GM19324 (cell line): ENCODE measurements at regions not wholly inside any gene's neighbourhood (a gene's known extent, or its start where the extent isn't known, plus 50 kb on each side); places are given as distances from the start of the nearest gene placed in this dataset.

ENCODE experiments used
- ATAC-seq: cut with Tn5 transposase; IDR thresholded peaks from one replicate; pipeline ENCODE4 v1.9.1; 2021; ENCODE audit warnings: mild to moderate bottlenecking, moderate library complexity; ENCODE audit not compliant: unreplicated experiment, low FRiP score

DNA sequence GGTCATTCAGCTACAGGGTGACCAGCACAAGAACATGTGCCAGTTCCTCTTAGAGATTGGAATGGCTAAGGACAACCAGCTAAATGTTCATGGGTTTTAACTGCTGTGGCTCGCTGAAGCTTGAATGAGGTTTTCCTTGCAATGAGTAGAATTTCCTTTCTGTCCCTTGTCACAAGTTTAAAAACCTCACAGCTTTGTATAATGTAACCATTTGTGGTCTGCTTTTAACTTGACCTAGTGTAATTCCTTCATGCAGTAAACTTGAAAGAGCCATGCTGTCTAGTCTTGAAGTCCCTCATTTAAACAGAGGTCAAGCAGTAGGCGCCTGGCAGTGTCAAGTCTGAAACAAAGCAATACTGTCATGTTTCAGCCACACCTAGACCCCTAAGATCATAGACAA, 181.3 kb upstream of the DMRT1 start:
- ATAC-seq = no peak

DNA sequence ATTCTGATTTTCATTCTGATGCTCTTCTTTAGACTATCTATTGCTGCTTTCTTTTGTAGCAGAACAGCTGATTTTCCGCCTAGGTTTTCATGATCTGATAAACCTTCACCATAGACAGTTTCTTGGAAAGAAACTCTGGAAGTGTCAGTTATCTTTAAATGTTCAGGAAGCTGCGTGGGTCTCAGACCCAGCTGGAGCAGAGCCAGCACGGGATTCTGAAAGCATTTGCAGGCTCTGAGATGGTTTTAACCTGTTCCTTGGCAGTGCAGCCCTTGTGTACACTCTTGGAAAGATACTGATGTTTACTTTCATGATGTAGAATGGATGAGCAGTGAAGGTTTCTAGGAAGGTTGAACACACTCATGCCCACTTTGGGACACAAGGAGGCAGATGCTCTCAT, 178.0 kb upstream of the DMRT1 start:
- no peak for ATAC-seq

DNA sequence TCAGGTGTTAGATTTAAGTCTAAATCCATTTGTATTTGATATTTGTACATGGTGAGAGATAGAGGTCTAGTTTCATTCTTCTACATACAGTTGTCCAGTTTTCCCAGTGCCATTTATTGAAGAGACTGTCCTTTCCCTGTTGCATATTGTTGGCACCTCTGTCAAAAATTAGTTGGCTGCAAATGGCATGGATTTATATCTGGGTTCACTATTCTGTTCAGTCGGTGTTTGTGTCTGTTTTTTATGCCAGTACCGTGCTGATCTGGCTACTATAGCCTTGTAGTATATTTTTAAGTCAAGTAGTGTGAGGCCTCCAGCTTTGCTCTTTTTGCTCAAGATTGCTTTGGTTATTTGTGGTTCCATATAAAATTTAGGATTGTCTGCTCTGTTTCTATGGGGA, 176.2 kb upstream of the DMRT1 start:
- no peak for ATAC-seq

DNA sequence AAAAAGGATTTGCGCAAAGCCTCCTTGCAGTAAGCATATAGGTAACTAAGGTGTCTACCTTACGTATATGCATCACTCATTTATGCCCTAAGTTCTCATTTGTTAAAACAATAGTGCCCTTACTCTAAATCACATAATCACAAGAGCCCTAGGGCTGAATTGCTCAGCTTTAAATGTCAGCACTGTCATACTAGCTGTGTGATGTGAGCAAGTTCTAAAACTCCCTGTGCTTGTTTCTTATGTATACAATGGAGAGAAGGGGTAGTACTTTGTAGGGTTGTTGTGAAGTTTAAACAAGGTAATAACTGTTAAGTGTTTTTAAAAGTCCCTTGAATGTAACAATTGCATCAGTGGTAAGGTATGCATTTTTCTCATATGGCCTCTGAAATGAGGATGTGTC, 169.5 kb upstream of the DMRT1 start:
- ATAC-seq = no peak

DNA sequence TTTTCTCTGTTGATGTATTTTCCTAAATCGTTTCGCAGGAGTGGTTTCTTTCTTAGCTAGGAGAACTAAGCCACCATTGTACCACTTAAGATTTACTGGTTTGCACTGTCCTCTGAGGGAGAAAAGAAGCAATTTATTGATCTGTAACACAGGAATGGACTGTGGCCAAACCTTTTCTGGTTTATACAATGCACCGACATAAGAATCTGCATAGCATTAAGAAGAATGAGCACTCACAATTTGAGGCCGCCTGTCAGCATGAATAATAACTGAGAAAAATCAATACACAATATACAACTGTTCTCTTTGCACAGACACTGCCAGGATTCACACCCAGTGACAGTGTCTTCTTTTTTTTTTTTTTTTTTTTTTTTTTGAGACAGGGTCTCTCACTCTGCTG, 168.6 kb upstream of the DMRT1 start:
- no peak for ATAC-seq

DNA sequence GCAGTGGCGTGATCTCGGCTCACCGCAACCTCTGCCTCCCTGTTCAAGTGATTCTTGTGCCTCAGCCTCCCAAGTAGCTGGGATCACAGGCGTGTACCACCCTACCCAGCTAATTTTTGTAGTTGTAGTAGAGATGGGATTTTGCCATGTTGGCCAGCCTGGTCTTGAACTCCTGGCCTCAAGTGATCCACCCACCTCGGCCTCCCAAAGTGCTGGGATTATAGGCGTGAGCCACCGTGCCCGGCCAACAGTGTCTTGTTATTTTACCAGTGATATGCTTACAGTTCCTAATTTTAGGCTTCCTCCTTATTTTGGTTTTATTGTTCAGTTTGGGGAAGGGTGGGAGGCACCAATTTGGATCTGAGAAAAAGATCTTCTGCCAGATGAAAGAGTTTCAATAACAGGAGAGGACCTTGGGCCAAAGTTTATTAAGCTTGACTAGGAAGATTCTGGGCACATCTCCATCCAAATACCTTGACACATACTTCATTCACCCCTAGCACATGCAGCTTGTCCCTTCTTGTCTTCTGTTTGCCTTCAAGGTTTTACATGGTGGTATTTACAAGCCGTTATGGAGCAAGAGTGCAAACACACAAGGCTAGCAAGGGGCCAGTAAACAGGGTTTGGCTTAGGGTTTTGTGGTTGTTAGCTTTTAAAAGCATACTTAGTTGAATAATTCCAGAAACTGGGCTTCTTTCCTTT, 168.1 kb upstream of the DMRT1 start:
- no peak for ATAC-seq

DNA sequence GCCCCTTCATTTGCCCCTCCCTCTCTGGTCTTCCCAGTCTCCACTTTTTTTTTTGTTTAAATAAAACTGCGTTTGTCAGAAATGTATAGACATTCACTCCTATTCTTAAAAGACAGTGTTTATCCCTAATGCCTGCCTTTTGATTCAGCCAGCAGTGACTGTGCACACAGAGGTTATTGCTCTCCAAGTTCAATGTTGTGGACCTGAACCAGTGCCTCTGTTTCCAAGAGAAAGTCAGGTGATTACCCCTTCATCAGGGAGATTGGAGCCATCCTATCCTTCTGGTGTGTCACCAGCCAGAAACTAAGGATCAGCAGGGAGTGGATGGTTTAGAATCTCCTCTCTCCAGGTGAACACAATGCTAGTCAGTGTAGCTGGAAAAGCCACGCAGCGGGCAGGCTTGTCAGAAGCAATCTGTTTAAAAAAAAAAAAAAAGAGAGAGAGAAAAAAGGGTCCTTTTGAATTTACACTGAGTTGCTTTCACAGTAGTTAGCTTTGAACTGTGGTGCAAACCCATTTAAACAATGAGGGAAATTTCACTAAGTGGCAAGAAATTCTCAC, 167.5 kb upstream of the DMRT1 start:
- ATAC-seq = no peak

DNA sequence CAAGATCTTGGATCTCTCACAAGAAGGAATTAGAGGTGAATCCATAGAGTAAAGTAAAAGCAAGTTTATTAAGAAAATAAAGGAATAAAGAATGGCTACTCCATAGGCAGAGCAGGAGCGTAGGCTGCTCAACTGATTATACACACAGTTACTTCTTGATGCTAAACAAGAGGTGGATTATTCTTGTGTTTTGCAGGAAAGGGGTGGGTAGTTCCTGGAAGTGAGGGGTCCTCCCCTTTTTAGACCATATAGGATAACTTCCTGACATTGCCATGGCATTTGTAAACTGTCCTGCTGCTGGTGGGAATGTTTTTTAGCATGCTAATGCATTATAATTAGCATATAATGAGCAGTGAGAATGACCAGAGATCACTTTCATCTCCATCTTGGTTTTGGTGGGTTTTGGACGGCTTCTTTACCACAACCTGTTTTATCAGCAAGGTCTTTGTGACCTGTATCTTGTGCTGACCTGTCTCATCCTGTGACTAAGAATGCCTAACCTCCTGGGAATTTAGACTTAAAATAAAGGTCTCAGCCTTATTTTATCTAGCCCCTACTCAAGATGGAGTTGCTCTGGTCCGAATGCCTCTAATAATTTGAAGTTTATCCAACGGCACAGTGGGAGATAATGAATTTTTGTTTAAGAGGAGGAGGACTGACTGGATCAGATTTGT, 165.7 kb upstream of the DMRT1 start:
- ATAC-seq = no peak

DNA sequence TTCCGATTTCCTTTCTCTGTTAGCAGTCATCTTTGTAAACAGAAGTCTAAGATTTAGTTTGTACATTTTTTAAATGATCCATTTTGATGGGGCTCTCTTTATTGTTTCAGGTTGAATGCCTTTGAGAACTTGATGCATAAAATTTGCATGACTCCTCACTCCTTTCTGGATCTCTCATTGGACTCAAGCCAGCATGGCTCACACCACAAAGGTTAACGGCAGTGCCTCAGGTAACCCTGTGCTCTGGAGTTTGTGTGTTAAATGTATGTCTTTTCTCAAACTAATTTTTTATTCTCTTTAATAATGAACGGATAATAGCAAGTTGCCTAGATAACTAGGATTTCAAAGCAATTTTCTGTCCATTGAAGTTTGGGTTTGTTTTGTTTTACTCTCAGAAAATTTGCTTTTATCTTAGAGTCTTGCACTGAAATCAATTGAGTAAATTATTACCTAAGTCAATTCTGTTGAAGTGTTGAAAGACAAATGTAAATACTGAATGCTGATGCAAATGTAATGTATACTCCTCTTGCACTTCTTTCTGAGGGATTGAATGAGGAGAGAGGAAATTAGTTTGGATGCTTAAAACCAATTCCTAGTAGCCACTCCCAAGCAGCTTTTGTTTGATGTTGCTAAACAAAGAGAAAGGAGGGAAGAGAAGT, 164.6 kb upstream of the DMRT1 start:
- no peak for ATAC-seq

DNA sequence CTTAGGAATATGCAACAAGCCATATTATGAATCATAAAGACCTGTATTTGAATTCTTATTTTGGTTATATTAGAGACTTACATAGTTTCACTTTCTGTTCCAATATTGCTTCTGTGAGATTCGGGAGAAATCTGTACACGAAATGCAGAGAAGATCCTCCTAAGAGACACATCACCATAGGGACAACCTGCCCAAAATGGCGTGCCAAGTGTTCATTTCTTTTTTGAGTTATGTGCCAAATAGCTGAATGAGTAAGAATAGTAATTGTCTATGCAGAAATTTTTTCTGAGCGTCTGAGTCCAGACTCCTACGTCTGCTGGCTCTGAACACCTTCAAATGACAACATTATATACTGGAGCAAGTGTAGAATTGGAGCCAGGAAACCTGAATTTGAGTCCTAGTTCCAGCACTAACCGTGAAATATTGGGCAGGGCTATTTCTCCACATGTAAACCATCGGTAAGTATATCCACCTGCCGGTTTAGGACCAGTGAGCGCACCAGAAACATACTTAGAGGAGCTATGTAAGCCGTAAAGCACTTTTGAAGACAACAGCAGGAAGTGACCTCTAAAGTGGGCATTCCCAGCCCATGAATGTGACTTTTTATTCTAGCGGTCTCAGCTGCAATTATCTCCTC, 163.9 kb upstream of the DMRT1 start:
- no peak for ATAC-seq

DNA sequence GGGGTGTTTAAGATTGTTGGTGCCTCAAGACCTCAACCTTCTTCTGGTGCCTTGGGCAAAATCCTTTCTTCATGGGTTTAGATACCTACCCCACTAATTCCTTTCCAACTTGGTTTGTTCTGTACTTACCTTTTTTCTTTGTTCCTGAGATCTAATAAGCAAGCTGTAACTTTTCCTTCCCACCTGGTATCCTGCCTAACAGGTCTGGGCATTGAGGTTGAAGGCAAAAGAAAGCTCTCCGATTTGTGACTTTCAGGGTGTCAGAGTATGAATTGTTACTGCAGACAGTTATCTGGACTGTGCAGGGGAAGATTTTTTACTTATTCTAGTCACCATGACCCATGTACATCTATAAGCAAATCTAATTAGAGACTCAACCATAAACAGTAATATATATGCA, 162.6 kb upstream of the DMRT1 start:
- no peak for ATAC-seq

DNA sequence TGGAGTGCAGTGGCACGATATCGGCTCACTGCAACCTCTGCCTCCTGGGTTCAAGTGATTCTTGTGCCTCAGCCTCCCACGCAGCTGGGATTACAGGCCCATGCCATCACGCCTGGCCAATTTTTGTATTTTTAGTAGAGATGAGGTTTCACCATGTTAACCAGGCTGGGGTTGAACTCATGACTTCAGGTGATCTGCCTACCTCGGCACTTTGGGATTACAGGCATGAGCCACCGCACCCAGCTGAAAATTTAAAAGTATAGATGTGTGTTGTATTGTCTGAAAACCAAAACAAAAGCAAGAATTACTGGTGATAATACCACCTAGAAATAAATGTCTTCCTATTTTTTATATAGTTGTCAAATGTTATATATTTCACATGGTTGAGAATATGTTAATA, 162.0 kb upstream of the DMRT1 start:
- no peak for ATAC-seq

DNA sequence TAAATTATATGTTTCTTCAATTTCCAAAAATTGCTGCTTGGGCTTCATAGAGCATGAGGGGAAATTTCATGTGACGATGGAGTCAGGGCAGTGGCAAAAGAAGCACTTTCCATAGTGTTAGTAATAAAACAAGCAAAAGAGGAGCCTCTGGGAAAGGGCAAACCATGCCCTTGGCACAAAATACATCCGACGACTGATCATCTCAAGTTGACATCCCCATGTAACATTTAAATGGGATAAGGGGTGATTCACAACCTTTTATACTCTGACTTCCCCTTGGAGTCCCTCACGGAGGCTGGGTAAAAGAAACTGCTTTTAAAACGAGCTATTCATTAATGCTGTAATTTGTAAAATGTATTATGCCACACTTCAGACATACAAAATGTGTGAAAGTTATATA, 161.4 kb upstream of the DMRT1 start:
- ATAC-seq = no peak

DNA sequence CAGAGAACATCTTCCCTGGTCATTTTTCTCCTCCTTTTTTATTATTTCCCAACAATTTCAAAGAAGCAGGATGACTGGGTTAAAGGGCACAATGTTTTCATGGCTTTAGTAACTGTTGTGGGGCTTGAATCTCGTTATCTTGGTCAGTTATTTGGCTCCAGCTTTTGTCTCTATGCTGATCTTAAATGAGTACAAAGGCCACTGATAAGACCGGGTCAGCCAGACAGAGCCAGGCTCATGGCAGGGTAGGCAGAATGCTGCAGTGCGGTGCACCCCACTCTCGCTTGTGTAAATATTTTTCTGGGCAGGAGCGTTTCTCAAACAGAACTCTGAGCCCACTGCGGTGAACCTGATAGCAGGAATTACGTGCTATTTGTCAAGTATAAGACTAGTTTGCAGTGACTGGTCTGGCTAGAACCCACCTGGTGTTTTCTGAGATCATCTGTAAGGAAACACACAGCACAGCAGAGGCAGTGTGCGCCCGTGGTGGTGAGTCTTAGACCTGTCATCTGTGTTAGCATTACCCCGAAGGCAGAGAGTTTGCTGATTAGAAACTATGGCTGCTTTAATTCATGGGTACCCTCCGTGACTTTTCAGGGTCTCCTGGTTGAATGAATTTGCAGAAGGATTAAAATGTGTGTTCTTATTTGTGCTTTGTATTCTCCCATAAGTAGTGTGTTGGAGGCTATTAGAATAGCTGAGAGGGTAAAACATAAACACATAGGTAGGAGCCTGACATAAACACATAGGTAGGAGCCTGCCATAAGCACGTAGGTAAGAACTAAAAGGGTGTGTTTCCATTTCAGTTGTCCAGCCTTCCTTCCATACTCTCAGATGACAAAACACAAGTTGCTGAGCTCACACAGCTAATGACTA, 158.6 kb upstream of the DMRT1 start:
- no peak for ATAC-seq

DNA sequence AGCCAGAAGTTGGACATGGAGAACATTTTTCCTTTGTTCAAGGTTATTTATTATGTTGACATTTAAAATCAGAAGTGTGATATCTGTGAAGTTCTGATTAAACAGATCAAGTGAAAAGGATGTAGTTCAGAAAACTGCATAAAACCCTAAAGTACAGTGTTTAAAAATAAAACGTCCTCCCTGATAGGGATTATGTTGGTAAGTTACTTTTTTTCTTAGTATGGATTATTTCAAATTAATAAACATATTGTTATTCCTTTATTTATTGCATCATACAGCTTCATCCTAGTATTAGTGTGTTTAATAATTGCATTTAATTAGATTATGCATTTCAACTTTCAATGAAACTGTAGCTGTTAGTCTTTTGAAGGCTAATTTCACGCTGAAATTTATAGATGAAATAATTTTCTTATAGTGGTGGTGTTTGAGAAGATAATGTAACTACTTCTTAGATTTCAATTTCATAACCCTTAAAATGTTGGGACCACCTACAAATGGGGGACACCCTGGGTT, 157.9 kb upstream of the DMRT1 start:
- no peak for ATAC-seq

DNA sequence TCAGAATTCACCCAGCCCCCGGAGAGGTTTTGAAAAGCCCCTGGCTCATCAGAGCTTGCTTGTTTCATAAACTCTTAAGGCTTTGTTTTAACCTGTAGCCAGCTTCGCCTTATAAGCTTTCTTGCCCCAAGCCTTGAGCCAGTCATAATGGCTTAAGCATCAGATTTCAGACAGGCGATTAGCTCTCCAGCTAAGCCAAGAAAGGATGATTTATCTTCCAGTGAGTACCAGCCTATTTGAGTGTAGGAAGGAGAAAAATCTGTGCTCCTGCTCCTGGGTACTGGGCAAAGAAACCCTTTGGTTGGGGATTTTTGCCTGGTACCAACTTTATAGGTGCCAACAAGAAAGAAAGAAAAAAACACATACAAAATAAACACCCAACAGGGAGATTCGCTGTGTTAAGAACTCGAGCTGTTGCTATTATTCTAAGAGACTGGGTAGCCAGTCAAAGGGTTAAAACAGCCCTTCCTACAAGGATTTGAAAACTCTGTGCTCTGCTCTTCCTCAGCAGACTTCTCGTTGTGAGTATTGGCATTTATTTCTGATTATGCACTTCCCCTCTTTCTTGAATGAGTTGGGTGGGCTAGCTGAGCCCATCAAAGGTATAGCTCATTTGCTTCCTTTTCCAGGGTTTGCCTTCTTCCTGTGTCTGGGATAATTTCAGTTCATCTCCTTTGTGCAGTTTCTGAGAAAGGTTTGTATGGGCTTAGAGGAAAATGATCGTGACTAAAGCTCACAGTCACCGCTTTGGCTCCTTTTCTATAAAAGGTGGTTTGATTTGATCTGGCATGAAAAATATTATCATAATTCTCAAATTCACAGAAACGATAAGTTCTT, 157.2 kb upstream of the DMRT1 start:
- no peak for ATAC-seq

DNA sequence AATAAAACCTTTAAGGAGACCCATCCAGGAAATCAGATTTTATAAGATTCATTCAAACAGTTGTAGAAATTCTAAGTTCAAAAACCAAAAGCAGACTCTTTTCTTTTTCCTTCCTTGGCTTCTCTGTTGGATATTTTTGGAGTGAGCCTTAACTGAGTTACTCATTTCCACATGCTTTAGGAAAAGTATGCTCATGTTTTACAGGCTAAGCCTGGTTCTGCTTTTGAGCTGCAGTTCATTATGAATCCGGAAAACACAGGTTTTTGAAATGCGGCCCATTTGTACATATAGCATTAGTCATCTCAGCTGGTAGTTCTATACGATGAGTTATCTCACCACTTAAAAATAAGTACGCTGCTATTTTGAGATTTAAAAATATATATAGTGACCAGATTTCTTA, 156.6 kb upstream of the DMRT1 start:
- no peak for ATAC-seq

DNA sequence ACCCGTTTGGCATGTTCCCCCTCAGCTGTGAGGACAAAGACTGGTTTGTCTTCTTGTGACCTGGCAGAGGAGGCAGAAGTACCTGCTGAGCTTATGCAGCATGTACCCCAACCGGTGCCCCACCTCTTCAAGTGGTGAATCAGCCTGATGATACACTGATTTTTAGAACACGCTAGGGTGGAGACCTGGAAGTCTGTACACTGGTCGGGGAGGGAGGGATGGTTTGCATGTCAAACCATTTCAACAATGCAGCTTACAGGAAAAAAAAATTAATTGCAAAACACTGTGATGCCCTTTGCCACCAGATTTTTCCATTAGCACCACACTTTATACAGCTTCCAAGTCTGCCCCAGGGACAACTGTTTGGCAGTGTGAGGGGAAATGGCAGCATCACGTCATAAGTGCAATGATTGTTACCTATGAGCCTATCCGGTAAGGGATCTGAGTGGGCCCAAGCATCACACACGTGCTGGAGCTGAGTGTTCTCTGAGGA, 155.1 kb upstream of the DMRT1 start:
- ATAC-seq = no peak
